ENCODE measurements at regions not wholly inside any gene's neighbourhood (a gene's known extent, or its start where the extent isn't known, plus 50 kb on each side); places are given as distances from the start of the nearest gene placed in this dataset.

DNA sequence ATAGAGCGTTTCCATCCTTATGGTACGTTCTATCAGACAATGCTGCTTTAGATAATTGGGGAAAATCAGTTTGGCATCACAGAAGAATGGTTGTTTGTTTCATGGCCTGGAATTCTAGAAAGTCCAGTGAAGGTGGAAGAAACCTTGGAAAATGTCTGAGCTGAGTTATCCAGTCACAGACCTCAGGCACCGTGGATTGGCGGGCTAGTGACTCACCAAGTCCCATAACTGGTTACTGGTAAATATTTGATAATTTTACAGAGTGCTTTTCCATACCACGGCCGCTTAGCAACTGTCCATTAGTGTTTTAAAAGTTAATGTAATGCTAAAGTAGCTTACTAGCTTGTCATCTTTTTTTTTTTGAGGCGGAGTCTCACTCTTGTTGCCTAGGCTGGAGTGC, 99.4 kb downstream of the SLC35B3 start:
- no peak for TF ChIP-seq YY1 (IDR thresholded peaks at IDR 0.05; ENCODE audit: insufficient read depth, insufficient read length)
- no peak for TF ChIP-seq SUZ12 (IDR thresholded peaks at IDR 0.05; ENCODE audit: extremely low read depth, insufficient read depth, insufficient read length)
- no peak for TF ChIP-seq ZNF274 (IDR thresholded peaks at IDR 0.05; ENCODE audit: low read depth, low read length)
- H3K27me3 ChIP-seq (ENCODE audit: insufficient read depth, insufficient read length) = no peaks in the 10 kb centered on the region
- no peak overlapping the region for H3K9ac ChIP-seq (ENCODE audit: insufficient read length, low read depth)
- no peak for DNase-seq (ENCODE audit: low read depth, low spot score)
- no peak overlapping the region for H3K4me3 ChIP-seq (ENCODE audit: insufficient read length, low read depth)
- H3K36me3 ChIP-seq (ENCODE audit: insufficient read depth, insufficient read length, low read length) = no peaks in the 10 kb centered on the region
- no peaks in the 10 kb centered on the region for H3K4me1 ChIP-seq (ENCODE audit: insufficient read depth, insufficient read length)
- H3K9me3 ChIP-seq (ENCODE audit: insufficient read depth, low read length) = no peaks in the 10 kb centered on the region

DNA sequence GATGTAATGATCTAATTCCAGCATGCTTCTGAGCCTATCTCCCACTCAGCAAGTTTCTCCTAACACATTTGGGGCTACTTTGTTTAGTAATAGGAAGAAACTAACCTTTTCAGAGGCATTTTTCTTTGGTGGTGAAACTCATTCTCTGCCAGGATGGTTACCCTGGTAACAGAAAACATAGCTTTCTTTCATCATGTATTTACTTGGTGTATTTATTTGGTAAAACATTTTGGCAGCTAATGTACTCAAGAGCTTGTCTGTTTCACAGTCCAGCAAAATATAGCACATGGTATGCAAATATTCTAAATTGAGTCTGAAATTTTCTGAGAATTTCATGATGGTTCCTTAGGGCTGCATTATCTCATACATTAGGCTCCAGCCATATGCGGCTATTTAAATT, 100.0 kb downstream of the SLC35B3 start:
- Histone ChIP-seq H3K27me3 (ENCODE audit: insufficient read depth, insufficient read length) (no peaks in the 10 kb centered on the region), H3K4me1 (ENCODE audit: insufficient read depth, insufficient read length) (no peaks in the 10 kb centered on the region), H3K9me3 (ENCODE audit: insufficient read depth, low read length) (no peaks in the 10 kb centered on the region), H3K9ac (ENCODE audit: insufficient read length, low read depth) (no peak overlapping the region), H3K4me3 (ENCODE audit: insufficient read length, low read depth) (no peak overlapping the region), H3K36me3 (ENCODE audit: insufficient read depth, insufficient read length, low read length) (no peaks in the 10 kb centered on the region)
- DNase-seq (ENCODE audit: low read depth, low spot score) = no peak
- TF ChIP-seq YY1 (IDR thresholded peaks at IDR 0.05; ENCODE audit: insufficient read depth, insufficient read length) = no peak
- no peak for TF ChIP-seq SUZ12 (IDR thresholded peaks at IDR 0.05; ENCODE audit: extremely low read depth, insufficient read depth, insufficient read length)
- TF ChIP-seq ZNF274 (IDR thresholded peaks at IDR 0.05; ENCODE audit: low read depth, low read length) = no peak

DNA sequence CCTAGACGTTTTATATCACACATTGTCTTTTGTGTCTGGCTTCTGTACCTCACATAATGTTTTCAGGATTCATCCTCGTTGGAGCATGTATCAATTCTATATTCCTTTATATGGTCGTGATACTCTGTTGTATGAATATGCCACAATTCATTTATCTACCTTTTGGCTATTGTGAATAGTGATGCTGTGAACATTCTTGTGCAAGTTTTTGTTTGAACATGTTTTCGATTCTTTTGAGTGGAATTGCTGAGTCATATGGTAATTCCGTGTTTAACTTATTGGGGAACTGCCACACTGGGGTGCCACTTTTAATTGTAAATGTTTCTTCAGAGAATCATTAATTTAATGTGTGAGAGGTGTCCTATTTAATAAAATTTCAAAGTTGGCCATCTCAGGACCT, 101.2 kb downstream of the SLC35B3 start:
- TF ChIP-seq ZNF274 (IDR thresholded peaks at IDR 0.05; ENCODE audit: low read depth, low read length) = no peak
- no peak for TF ChIP-seq YY1 (IDR thresholded peaks at IDR 0.05; ENCODE audit: insufficient read depth, insufficient read length)
- no peak for TF ChIP-seq SUZ12 (IDR thresholded peaks at IDR 0.05; ENCODE audit: extremely low read depth, insufficient read depth, insufficient read length)
- Histone ChIP-seq H3K9me3 (ENCODE audit: insufficient read depth, low read length) (no peaks in the 10 kb centered on the region), H3K4me1 (ENCODE audit: insufficient read depth, insufficient read length) (no peaks in the 10 kb centered on the region), H3K4me3 (ENCODE audit: insufficient read length, low read depth) (no peak overlapping the region), H3K9ac (ENCODE audit: insufficient read length, low read depth) (no peak overlapping the region), H3K27me3 (ENCODE audit: insufficient read depth, insufficient read length) (no peaks in the 10 kb centered on the region), H3K36me3 (ENCODE audit: insufficient read depth, insufficient read length, low read length) (no peaks in the 10 kb centered on the region)
- no peak for DNase-seq (ENCODE audit: low read depth, low spot score)

DNA sequence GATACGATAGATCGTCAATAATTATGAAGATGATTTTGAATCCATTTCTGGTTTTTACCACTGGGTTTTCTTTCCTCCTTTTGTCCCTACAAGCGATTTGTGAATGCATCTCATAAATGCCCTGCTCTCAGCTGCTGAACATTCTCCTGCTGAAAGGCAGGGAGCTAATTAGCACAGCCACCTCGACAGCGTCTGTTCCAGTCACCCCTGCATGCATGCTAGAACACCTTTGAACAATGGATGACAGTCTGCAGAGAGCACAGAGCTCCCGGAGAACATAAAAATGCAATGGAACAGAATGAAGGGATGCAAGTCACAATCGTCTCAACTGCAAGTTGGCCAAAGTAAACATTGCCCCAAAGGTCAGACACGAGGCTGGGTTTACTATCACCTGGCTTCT, 105.8 kb downstream of the SLC35B3 start:
- Histone ChIP-seq H3K9ac (ENCODE audit: insufficient read length, low read depth) (no peak overlapping the region), H3K9me3 (ENCODE audit: insufficient read depth, low read length) (no peaks in the 10 kb centered on the region), H3K4me1 (ENCODE audit: insufficient read depth, insufficient read length) (no peaks in the 10 kb centered on the region), H3K36me3 (ENCODE audit: insufficient read depth, insufficient read length, low read length) (no peaks in the 10 kb centered on the region), H3K27me3 (ENCODE audit: insufficient read depth, insufficient read length) (no peaks in the 10 kb centered on the region), H3K4me3 (ENCODE audit: insufficient read length, low read depth) (no peak overlapping the region)
- no peak for TF ChIP-seq YY1 (IDR thresholded peaks at IDR 0.05; ENCODE audit: insufficient read depth, insufficient read length)
- TF ChIP-seq SUZ12 (IDR thresholded peaks at IDR 0.05; ENCODE audit: extremely low read depth, insufficient read depth, insufficient read length) = no peak
- no peak for TF ChIP-seq ZNF274 (IDR thresholded peaks at IDR 0.05; ENCODE audit: low read depth, low read length)
- no peak for DNase-seq (ENCODE audit: low read depth, low spot score)

DNA sequence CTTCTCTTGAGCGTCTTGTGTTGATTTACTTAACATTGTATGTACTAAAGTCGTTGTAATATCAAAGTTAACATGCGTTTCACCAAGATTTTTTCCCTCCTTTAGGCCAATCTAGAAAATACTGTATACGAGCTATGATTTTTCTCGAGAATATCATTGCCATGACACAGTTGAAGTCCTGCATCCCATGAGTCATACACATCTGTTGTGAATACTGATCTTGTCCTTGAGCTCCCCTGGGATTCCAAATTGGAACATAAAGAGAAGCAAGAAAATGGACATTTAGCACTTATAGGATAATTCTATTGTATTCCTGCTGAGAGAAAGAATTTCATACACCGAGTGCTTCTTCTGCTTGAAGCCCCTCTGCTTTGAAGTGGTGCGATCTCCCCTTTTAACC, 109.6 kb downstream of the SLC35B3 start:
- TF ChIP-seq SUZ12 (IDR thresholded peaks at IDR 0.05; ENCODE audit: extremely low read depth, insufficient read depth, insufficient read length) (no peak), ZNF274 (IDR thresholded peaks at IDR 0.05; ENCODE audit: low read depth, low read length) (no peak), YY1 (IDR thresholded peaks at IDR 0.05; ENCODE audit: insufficient read depth, insufficient read length) (no peak)
- no peaks in the 10 kb centered on the region for H3K36me3 ChIP-seq (ENCODE audit: insufficient read depth, insufficient read length, low read length)
- H3K4me3 ChIP-seq (ENCODE audit: insufficient read length, low read depth) = no peak overlapping the region
- no peaks in the 10 kb centered on the region for H3K27me3 ChIP-seq (ENCODE audit: insufficient read depth, insufficient read length)
- no peak overlapping the region for H3K9ac ChIP-seq (ENCODE audit: insufficient read length, low read depth)
- H3K9me3 ChIP-seq (ENCODE audit: insufficient read depth, low read length) = no peaks in the 10 kb centered on the region
- no peaks in the 10 kb centered on the region for H3K4me1 ChIP-seq (ENCODE audit: insufficient read depth, insufficient read length)
- no peak for DNase-seq (ENCODE audit: low read depth, low spot score)

DNA sequence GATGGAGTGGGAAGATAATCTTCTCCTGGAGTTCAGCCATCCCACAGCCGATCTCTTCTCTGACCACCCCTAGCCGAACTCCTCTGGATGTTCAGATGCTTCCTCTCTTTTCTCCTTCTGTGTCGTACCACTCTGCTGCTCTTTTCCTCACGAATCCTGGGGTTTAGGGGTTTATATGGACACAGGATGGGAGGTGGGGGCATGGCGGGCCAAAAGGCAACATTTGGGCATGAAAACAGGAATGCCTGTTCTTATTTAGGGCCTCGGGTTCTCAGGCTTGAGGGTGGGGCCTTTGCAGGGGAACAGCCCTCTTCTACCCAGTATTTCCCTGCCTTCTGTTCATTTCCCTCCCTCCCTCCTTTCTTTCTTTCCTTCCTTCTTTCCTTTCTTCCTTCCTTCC, 112.7 kb downstream of the SLC35B3 start:
- Histone ChIP-seq H3K27me3 (ENCODE audit: insufficient read depth, insufficient read length) (no peaks in the 10 kb centered on the region), H3K36me3 (ENCODE audit: insufficient read depth, insufficient read length, low read length) (no peaks in the 10 kb centered on the region), H3K4me3 (ENCODE audit: insufficient read length, low read depth) (no peak overlapping the region), H3K4me1 (ENCODE audit: insufficient read depth, insufficient read length) (no peaks in the 10 kb centered on the region), H3K9ac (ENCODE audit: insufficient read length, low read depth) (no peak overlapping the region), H3K9me3 (ENCODE audit: insufficient read depth, low read length) (no peaks in the 10 kb centered on the region)
- no peak for DNase-seq (ENCODE audit: low read depth, low spot score)
- TF ChIP-seq SUZ12 (IDR thresholded peaks at IDR 0.05; ENCODE audit: extremely low read depth, insufficient read depth, insufficient read length) = no peak
- no peak for TF ChIP-seq ZNF274 (IDR thresholded peaks at IDR 0.05; ENCODE audit: low read depth, low read length)
- TF ChIP-seq YY1 (IDR thresholded peaks at IDR 0.05; ENCODE audit: insufficient read depth, insufficient read length) = no peak

DNA sequence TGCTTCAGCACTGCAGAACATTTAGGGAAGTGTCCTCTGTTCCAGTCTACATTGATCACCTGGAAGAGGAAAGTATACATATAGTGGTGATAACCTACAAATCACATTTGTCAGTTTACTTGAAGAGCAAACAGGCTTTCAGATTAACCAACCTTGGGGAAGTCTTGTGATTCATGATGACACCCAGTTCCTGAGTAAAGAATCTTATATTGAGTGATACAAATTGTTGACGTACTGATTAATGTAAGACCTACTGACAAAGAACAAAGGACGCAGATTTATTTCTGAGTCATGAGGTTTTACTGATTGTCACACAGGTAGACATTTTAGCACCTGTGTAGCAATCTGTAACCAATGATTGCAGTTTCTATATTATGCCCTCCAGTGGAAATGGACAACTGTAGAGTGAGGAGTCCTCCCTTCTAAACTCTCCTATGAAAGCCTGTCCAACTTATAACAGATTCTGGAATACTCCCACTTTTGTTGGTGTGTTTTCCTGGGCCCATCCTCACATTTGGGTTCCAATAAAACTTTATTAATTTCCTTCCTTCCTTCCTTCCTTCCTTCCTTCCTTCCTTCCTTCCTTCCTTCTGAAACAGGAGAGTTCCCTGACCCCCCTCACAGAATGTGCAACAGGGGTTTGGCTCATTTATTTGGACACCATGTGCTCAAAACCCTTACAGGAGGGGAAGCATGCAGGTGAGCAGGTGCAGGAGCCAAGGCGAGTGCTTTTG, 113.5 kb downstream of the SLC35B3 start:
- no peak for DNase-seq (ENCODE audit: low read depth, low spot score)
- TF ChIP-seq ZNF274 (IDR thresholded peaks at IDR 0.05; ENCODE audit: low read depth, low read length) (no peak), YY1 (IDR thresholded peaks at IDR 0.05; ENCODE audit: insufficient read depth, insufficient read length) (no peak), SUZ12 (IDR thresholded peaks at IDR 0.05; ENCODE audit: extremely low read depth, insufficient read depth, insufficient read length) (no peak)
- Histone ChIP-seq H3K9ac (ENCODE audit: insufficient read length, low read depth) (no peak overlapping the region), H3K27me3 (ENCODE audit: insufficient read depth, insufficient read length) (no peaks in the 10 kb centered on the region), H3K9me3 (ENCODE audit: insufficient read depth, low read length) (no peaks in the 10 kb centered on the region), H3K36me3 (ENCODE audit: insufficient read depth, insufficient read length, low read length) (no peaks in the 10 kb centered on the region), H3K4me1 (ENCODE audit: insufficient read depth, insufficient read length) (no peaks in the 10 kb centered on the region), H3K4me3 (ENCODE audit: insufficient read length, low read depth) (no peak overlapping the region)

All from NT2/D1 (cell line).